Occipital lobe (tissue), 1 donor: ENCODE measurements at regions not wholly inside any gene's neighbourhood (a gene's known extent, or its start where the extent isn't known, plus 50 kb on each side); places are given as distances from the start of the nearest gene placed in this dataset.

Experiments used
- DNase-seq: peaks from one replicate; lab custom pipeline; 2025; lab: John Stamatoyannopoulos, UW

- no peak for DNase-seq
These were observed 217.4 kb upstream of the AADAT start for GRCh38 chr4:170307182-170307581.

GRCh38 chr4:170306208-170306607, 216.5 kb upstream of the AADAT start:
- DNase-seq = no peak

- DNase-seq = no peak
These were observed 215.9 kb upstream of the AADAT start for GRCh38 chr4:170305627-170306026.

- no peak for DNase-seq
These were observed 191.3 kb upstream of the AADAT start for GRCh38 chr4:170281027-170281426.

GRCh38 chr4:170278460-170278859, 188.7 kb upstream of the AADAT start:
- no peak for DNase-seq

GRCh38 chr4:170274616-170275015, 184.9 kb upstream of the AADAT start:
- no peak for DNase-seq

- no peak for DNase-seq
These were observed 183.2 kb upstream of the AADAT start for GRCh38 chr4:170272959-170273358.

GRCh38 chr4:170271723-170272122, 182.0 kb upstream of the AADAT start:
- DNase-seq = no peak

- DNase-seq = no peak
These were observed 180.9 kb upstream of the AADAT start for GRCh38 chr4:170270628-170271027.

GRCh38 chr4:170269950-170270349, 180.2 kb upstream of the AADAT start:
- no peak for DNase-seq

GRCh38 chr4:170259631-170260153, 169.9 kb upstream of the AADAT start:
- peak; percentile 70 for DNase-seq

- DNase-seq = no peak
These were observed 167.1 kb upstream of the AADAT start for GRCh38 chr4:170256807-170257206.

GRCh38 chr4:170248576-170248975, 158.8 kb upstream of the AADAT start:
- no peak for DNase-seq

GRCh38 chr4:170248029-170248428, 158.3 kb upstream of the AADAT start:
- DNase-seq = no peak

- DNase-seq = no peak
These were observed 157.8 kb upstream of the AADAT start for GRCh38 chr4:170247596-170247995.

GRCh38 chr4:170243662-170244288, 154.0 kb upstream of the AADAT start:
- DNase-seq = no peak

GRCh38 chr4:170242471-170242870, 152.7 kb upstream of the AADAT start:
- no peak for DNase-seq

GRCh38 chr4:170234800-170235199, 145.0 kb upstream of the AADAT start:
- DNase-seq = no peak

GRCh38 chr4:170231377-170231776, 141.6 kb upstream of the AADAT start:
- no peak for DNase-seq

- DNase-seq = no peak
These were observed 140.5 kb upstream of the AADAT start for GRCh38 chr4:170230242-170230641.

- no peak for DNase-seq
These were observed 139.2 kb upstream of the AADAT start for GRCh38 chr4:170229006-170229405.

- no peak for DNase-seq
These were observed 138.2 kb upstream of the AADAT start for GRCh38 chr4:170227928-170228327.

- DNase-seq = no peak
These were observed 136.5 kb upstream of the AADAT start for GRCh38 chr4:170226288-170226687.

GRCh38 chr4:170214731-170215130, 125.0 kb upstream of the AADAT start:
- DNase-seq = no peak
